SJSA1 (cell line): ENCODE measurements at regions not wholly inside any gene's neighbourhood (a gene's known extent, or its start where the extent isn't known, plus 50 kb on each side); places are given as distances from the start of the nearest gene placed in this dataset.

Experiments
- DNase-seq, 2 experiments: peaks; one replicate each; pipeline ENCODE4 v3.0.0-alpha.2; 2015 to 2020; ENCODE audit warnings: low spot score in 2 of 2, low read depth in 1 of 2
- H3K27ac ChIP-seq: fragments of 250-450 bp; sonication (Bioruptor Pico); 2 replicates; pipeline ENCODE4 v1.5.1; 2020; ENCODE audit warnings: mild to moderate bottlenecking, moderate library complexity
- H3K27me3 ChIP-seq: fragments of 250-450 bp; sonication (Bioruptor Pico); replicated peaks from 2 replicates; pipeline ENCODE4 v1.5.1; 2020; ENCODE audit warnings: mild to moderate bottlenecking, moderate library complexity
- H3K36me3 ChIP-seq: fragments of 250-450 bp; sonication (Bioruptor Pico); 2 replicates; pipeline ENCODE4 v1.5.1; 2020; ENCODE audit warnings: mild to moderate bottlenecking
- H3K4me1 ChIP-seq: fragments of 250-450 bp; sonication (Bioruptor Pico); replicated peaks from 2 replicates; pipeline ENCODE4 v1.6.1; 2021; ENCODE audit warnings: mild to moderate bottlenecking
- H3K4me3 ChIP-seq: fragments of 250-450 bp; sonication (Bioruptor Pico); 2 replicates; pipeline ENCODE4 v1.5.1; 2020; ENCODE audit warnings: mild to moderate bottlenecking
- H3K9me3 ChIP-seq: fragments of 250-450 bp; sonication (Bioruptor Pico); replicated peaks from 2 replicates; pipeline ENCODE4 v1.5.1; 2020; ENCODE audit warnings: mild to moderate bottlenecking

GRCh38 chr20:62561182-62561581, 81.1 kb upstream of the SLCO4A1 start:
- Histone ChIP-seq H3K9me3 (no peaks in the 10 kb centered on the region), H3K4me3 (no peak overlapping the region), H3K4me1 (no peaks in the 10 kb centered on the region), H3K27ac (no peak overlapping the region), H3K27me3 (peaks cover 91% of the 10 kb centered on the region), H3K36me3 (no peaks in the 10 kb centered on the region)
- no peak for DNase-seq

GRCh38 chr20:62561948-62562347, 80.4 kb upstream of the SLCO4A1 start:
- no peak overlapping the region for H3K27ac ChIP-seq
- no peaks in the 10 kb centered on the region for H3K4me1 ChIP-seq
- H3K9me3 ChIP-seq = no peaks in the 10 kb centered on the region
- H3K4me3 ChIP-seq = no peak overlapping the region
- no peaks in the 10 kb centered on the region for H3K36me3 ChIP-seq
- H3K27me3 ChIP-seq = peaks cover 91% of the 10 kb centered on the region
- no peak for DNase-seq

- no peak overlapping the region for H3K27ac ChIP-seq
- H3K36me3 ChIP-seq = no peaks in the 10 kb centered on the region
- H3K4me1 ChIP-seq = no peaks in the 10 kb centered on the region
- H3K9me3 ChIP-seq = no peaks in the 10 kb centered on the region
- no peak for DNase-seq
- peaks cover 91% of the 10 kb centered on the region for H3K27me3 ChIP-seq
- no peak overlapping the region for H3K4me3 ChIP-seq
These were observed 79.5 kb upstream of the SLCO4A1 start for GRCh38 chr20:62562831-62563230.

- no peaks in the 10 kb centered on the region for H3K36me3 ChIP-seq
- H3K27me3 ChIP-seq = peaks cover 87% of the 10 kb centered on the region
- no peaks in the 10 kb centered on the region for H3K9me3 ChIP-seq
- no peak overlapping the region for H3K4me3 ChIP-seq
- H3K27ac ChIP-seq = no peak overlapping the region
- no peak for DNase-seq
- H3K4me1 ChIP-seq = no peaks in the 10 kb centered on the region
These were observed 78.7 kb upstream of the SLCO4A1 start for GRCh38 chr20:62563561-62563960.

GRCh38 chr20:62564456-62565245, 77.7 kb upstream of the SLCO4A1 start:
- no peaks in the 10 kb centered on the region for H3K36me3 ChIP-seq
- DNase-seq = no peak
- no peak overlapping the region for H3K4me3 ChIP-seq
- peaks cover 79% of the 10 kb centered on the region for H3K27me3 ChIP-seq
- no peaks in the 10 kb centered on the region for H3K9me3 ChIP-seq
- H3K27ac ChIP-seq = no peak overlapping the region
- no peaks in the 10 kb centered on the region for H3K4me1 ChIP-seq

- H3K4me1 ChIP-seq = no peaks in the 10 kb centered on the region
- H3K36me3 ChIP-seq = no peaks in the 10 kb centered on the region
- no peaks in the 10 kb centered on the region for H3K9me3 ChIP-seq
- no peak overlapping the region for H3K27ac ChIP-seq
- peaks cover 65% of the 10 kb centered on the region for H3K27me3 ChIP-seq
- DNase-seq = no peak
- no peak overlapping the region for H3K4me3 ChIP-seq
These were observed 76.0 kb upstream of the SLCO4A1 start for GRCh38 chr20:62566266-62566665.

- Histone ChIP-seq H3K27me3 (peaks cover 60% of the 10 kb centered on the region), H3K4me3 (no peak overlapping the region), H3K4me1 (no peaks in the 10 kb centered on the region), H3K9me3 (no peaks in the 10 kb centered on the region), H3K27ac (no peak overlapping the region), H3K36me3 (no peaks in the 10 kb centered on the region)
- DNase-seq = no peak
These were observed 75.5 kb upstream of the SLCO4A1 start for GRCh38 chr20:62566771-62567170.

GRCh38 chr20:62567246-62568044, 74.9 kb upstream of the SLCO4A1 start:
- H3K4me3 ChIP-seq = no peak overlapping the region
- no peaks in the 10 kb centered on the region for H3K36me3 ChIP-seq
- H3K27me3 ChIP-seq = peaks cover 54% of the 10 kb centered on the region
- no peak overlapping the region for H3K27ac ChIP-seq
- no peaks in the 10 kb centered on the region for H3K4me1 ChIP-seq
- DNase-seq = no peak
- H3K9me3 ChIP-seq = 0 out of 2 replicates have a peak, but pooled peaks cover under 1% of the 10 kb centered on the region

- H3K4me1 ChIP-seq = no peaks in the 10 kb centered on the region
- H3K4me3 ChIP-seq = no peak overlapping the region
- H3K27me3 ChIP-seq = peaks cover 51% of the 10 kb centered on the region
- H3K27ac ChIP-seq = no peak overlapping the region
- 0 out of 2 replicates have a peak, but pooled peaks cover 3% of the 10 kb centered on the region for H3K9me3 ChIP-seq
- no peaks in the 10 kb centered on the region for H3K36me3 ChIP-seq
- DNase-seq = no peak
These were observed 74.3 kb upstream of the SLCO4A1 start for GRCh38 chr20:62568045-62568389.

GRCh38 chr20:62569615-62570014, 72.7 kb upstream of the SLCO4A1 start:
- H3K4me1 ChIP-seq = no peaks in the 10 kb centered on the region

GRCh38 chr20:62570403-62570802, 71.9 kb upstream of the SLCO4A1 start:
- Histone ChIP-seq H3K4me1 (no peaks in the 10 kb centered on the region), H3K27me3 (peaks cover 42% of the 10 kb centered on the region), H3K4me3 (no peak overlapping the region), H3K27ac (no peak overlapping the region), H3K36me3 (no peaks in the 10 kb centered on the region), H3K9me3 (0 out of 2 replicates have a peak, but pooled peaks cover 3% of the 10 kb centered on the region)
- DNase-seq = no peak

More at GRCh38 chr20:62569615-62570014, 72.7 kb upstream of the SLCO4A1 start:
- Histone ChIP-seq H3K4me3 (no peak overlapping the region), H3K27me3 (peaks cover 46% of the 10 kb centered on the region), H3K36me3 (no peaks in the 10 kb centered on the region), H3K9me3 (0 out of 2 replicates have a peak, but pooled peaks cover 3% of the 10 kb centered on the region), H3K27ac (no peak overlapping the region)
- DNase-seq = no peak

- Histone ChIP-seq H3K27ac (no peak overlapping the region), H3K9me3 (0 out of 2 replicates have a peak, but pooled peaks cover 3% of the 10 kb centered on the region), H3K4me1 (no peaks in the 10 kb centered on the region), H3K36me3 (no peaks in the 10 kb centered on the region), H3K27me3 (peaks cover 45% of the 10 kb centered on the region), H3K4me3 (no peak overlapping the region)
- DNase-seq = no peak
These were observed 71.2 kb upstream of the SLCO4A1 start for GRCh38 chr20:62570897-62571668.

GRCh38 chr20:62571669-62572344, 70.5 kb upstream of the SLCO4A1 start:
- peaks cover 46% of the 10 kb centered on the region for H3K27me3 ChIP-seq
- H3K4me3 ChIP-seq = no peak overlapping the region
- H3K36me3 ChIP-seq = no peaks in the 10 kb centered on the region
- 0 out of 2 replicates have a peak, but pooled peaks cover 3% of the 10 kb centered on the region for H3K9me3 ChIP-seq
- no peak for DNase-seq
- no peaks in the 10 kb centered on the region for H3K4me1 ChIP-seq
- H3K27ac ChIP-seq = no peak overlapping the region
